ENCODE measurements at regions not wholly inside any gene's neighbourhood (a gene's known extent, or its start where the extent isn't known, plus 50 kb on each side); places are given as distances from the start of the nearest gene placed in this dataset.

GRCh38 chr14:35482994-35483515, 50.9 kb upstream of the INSM2 start:
- H3K4me3 ChIP-seq (ENCODE audit: control insufficient read depth, low read depth, low read length) = no peak overlapping the region
- peak; percentile 8 for DNase-seq (ENCODE audit: low read depth)
- no peak for TF ChIP-seq CTCF (conservative IDR thresholded peaks at IDR 0.05; ENCODE audit: control insufficient read depth, insufficient read depth, low read depth, low read length)
